ENCODE measurements at regions not wholly inside any gene's neighbourhood (a gene's known extent, or its start where the extent isn't known, plus 50 kb on each side); places are given as distances from the start of the nearest gene placed in this dataset.

DNA sequence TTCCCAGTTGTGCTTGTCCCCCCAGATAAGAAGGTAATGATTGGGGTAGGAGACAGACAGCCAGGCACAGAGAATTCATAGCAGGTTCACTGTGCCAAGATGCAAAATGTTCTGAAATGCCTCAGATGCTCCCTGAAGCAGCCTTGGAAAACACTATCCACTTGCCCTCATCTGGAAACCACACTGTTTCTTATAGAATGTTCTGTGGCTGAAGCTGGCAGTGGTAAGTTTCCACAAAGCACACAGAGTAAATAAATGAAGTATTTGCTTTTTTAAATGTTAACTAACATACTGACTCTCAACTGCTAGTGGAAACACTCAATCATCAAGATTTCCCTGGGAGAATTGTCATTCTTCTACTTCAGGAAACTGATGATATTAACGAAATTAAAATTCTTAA is 311.4 kb downstream of the PRDM5 start:
- TF ChIP-seq, protein P1, sequence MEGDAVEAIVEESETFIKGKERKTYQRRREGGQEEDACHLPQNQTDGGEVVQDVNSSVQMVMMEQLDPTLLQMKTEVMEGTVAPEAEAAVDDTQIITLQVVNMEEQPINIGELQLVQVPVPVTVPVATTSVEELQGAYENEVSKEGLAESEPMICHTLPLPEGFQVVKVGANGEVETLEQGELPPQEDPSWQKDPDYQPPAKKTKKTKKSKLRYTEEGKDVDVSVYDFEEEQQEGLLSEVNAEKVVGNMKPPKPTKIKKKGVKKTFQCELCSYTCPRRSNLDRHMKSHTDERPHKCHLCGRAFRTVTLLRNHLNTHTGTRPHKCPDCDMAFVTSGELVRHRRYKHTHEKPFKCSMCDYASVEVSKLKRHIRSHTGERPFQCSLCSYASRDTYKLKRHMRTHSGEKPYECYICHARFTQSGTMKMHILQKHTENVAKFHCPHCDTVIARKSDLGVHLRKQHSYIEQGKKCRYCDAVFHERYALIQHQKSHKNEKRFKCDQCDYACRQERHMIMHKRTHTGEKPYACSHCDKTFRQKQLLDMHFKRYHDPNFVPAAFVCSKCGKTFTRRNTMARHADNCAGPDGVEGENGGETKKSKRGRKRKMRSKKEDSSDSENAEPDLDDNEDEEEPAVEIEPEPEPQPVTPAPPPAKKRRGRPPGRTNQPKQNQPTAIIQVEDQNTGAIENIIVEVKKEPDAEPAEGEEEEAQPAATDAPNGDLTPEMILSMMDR (IDR thresholded peaks at IDR 0.05), result no peak
- no peak for TF ChIP-seq POLR2A (IDR thresholded peaks at IDR 0.05)
- TF ChIP-seq EP300 (IDR thresholded peaks at IDR 0.05), result no peak
